Dermis blood vessel endothelial cell (primary cell): ENCODE measurements at regions not wholly inside any gene's neighbourhood (a gene's known extent, or its start where the extent isn't known, plus 50 kb on each side); places are given as distances from the start of the nearest gene placed in this dataset.
A peak's percentile ranks its signal among the peaks of the same experiment; 100 is the strongest.

Experiments used
- DNase-seq: peaks from one replicate; pipeline ENCODE4 v3.0.0; 2010

- DNase-seq: no peak
Measured at GRCh38 chr12:115758877-115759620, 518.4 kb downstream of the MED13L start.

- DNase-seq: no peak
Measured at GRCh38 chr12:115758183-115758582, 519.3 kb downstream of the MED13L start.

GRCh38 chr12:115756804-115757203, 520.7 kb downstream of the MED13L start:
- no peak for DNase-seq

- DNase-seq: no peak
Measured at GRCh38 chr12:115756271-115756670, 521.2 kb downstream of the MED13L start.

- DNase-seq: no peak
Measured at GRCh38 chr12:115755725-115756085, 521.8 kb downstream of the MED13L start.

- DNase-seq: no peak
Measured at GRCh38 chr12:115755061-115755724, 522.3 kb downstream of the MED13L start.

GRCh38 chr12:115752913-115753726, 524.4 kb downstream of the MED13L start:
- DNase-seq: peak; percentile 73

GRCh38 chr12:115752156-115752555, 525.3 kb downstream of the MED13L start:
- DNase-seq: peak; percentile 19

GRCh38 chr12:115750340-115750739, 527.2 kb downstream of the MED13L start:
- DNase-seq: no peak

- DNase-seq: no peak
Measured at GRCh38 chr12:115749071-115749841, 528.2 kb downstream of the MED13L start.

GRCh38 chr12:115740586-115741155, 536.8 kb downstream of the MED13L start:
- no peak for DNase-seq

- DNase-seq: no peak
Measured at GRCh38 chr12:115737895-115738294, 539.6 kb downstream of the MED13L start.

- DNase-seq: no peak
Measured at GRCh38 chr12:115736360-115736759, 541.1 kb downstream of the MED13L start.

- DNase-seq: no peak
Measured at GRCh38 chr12:115730975-115731541, 546.4 kb downstream of the MED13L start.

- no peak for DNase-seq
Measured at GRCh38 chr12:115726691-115727090, 550.8 kb downstream of the MED13L start.

- DNase-seq: no peak
Measured at GRCh38 chr12:115722181-115722580, 555.3 kb downstream of the MED13L start.

- DNase-seq: no peak
Measured at GRCh38 chr12:115716551-115716950, 560.9 kb downstream of the MED13L start.

GRCh38 chr12:115712676-115713075, 564.8 kb downstream of the MED13L start:
- no peak for DNase-seq

- DNase-seq: no peak
Measured at GRCh38 chr12:115710104-115710564, 567.4 kb downstream of the MED13L start.

- DNase-seq: no peak
Measured at GRCh38 chr12:115709540-115710011, 567.9 kb downstream of the MED13L start.

GRCh38 chr12:115708801-115709200, 568.7 kb downstream of the MED13L start:
- no peak for DNase-seq
